ENCODE measurements at regions not wholly inside any gene's neighbourhood (a gene's known extent, or its start where the extent isn't known, plus 50 kb on each side); places are given as distances from the start of the nearest gene placed in this dataset.
"Not testable (repeated sequence)": the region's sequence is repeated elsewhere in the genome, so short reads cannot be mapped to it uniquely, and the experiment has no call there.

DNA sequence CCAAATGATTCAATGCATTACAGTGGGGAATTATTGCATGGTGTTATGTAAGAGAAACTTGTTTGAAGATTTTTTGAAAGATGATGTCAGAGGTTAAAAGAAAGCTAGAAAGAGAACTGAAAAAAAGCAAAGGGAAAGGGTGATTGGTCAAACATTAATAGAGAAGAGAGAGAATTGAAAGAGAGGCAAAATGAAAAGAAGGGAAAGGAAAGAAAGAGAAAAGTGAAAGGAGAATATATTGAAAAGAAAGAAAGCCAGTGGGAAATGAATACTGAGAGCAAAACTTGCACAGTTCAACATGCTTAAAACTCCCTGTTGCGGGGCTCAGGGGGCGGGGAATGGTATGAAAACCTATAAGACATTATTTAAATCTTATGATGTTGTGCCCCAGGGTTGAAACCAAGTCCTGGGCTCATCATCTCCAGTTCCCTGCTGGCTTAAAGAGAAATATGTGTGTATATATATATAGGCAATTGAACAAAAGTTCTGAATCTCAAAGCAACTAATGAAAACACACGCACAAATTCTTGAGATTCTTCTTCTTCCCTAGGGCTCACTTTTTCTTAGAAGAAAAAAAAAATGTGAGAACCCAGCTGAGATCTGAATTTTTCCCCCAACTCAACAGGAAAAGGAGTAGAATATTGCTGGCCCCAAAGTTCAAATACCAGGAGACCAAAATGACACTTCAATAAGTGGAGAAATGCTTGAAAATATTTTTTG is 2045.9 kb upstream of the CELF4 start:
- no peak for DNase-seq (ENCODE audit: low spot score)

DNA sequence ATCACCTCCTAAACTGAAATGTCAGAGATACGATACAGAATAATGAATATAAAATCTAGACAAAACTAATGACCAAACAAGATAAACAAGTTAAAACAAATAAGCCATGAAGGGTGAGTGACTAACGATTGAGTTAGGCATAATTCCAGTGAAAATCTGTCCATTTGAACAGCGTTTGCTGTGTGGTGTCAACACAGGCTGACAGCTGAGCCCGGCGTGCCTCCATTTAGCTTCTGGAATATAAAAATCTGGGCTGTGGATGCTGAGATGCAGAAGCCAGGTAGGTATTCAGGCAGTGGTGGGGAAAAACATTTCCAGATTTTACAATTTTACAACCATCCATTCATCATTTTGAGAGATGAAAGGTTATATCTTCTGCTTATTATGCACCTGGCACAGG is 2041.4 kb upstream of the CELF4 start:
- DNase-seq (ENCODE audit: low spot score), result peak; percentile 6

GRCh38 chr18:39604836-39605235 is 2039.2 kb upstream of the CELF4 start:
- DNase-seq (ENCODE audit: low spot score), result no peak

GRCh38 chr18:39602131-39602530 is 2036.5 kb upstream of the CELF4 start:
- no peak for DNase-seq (ENCODE audit: low spot score)

- DNase-seq (ENCODE audit: low spot score), result peak; percentile 8
Observed at GRCh38 chr18:39600894-39601293, 2035.3 kb upstream of the CELF4 start.

- no peak for DNase-seq (ENCODE audit: low spot score)
Observed at GRCh38 chr18:39599251-39599650, 2033.7 kb upstream of the CELF4 start.

DNA sequence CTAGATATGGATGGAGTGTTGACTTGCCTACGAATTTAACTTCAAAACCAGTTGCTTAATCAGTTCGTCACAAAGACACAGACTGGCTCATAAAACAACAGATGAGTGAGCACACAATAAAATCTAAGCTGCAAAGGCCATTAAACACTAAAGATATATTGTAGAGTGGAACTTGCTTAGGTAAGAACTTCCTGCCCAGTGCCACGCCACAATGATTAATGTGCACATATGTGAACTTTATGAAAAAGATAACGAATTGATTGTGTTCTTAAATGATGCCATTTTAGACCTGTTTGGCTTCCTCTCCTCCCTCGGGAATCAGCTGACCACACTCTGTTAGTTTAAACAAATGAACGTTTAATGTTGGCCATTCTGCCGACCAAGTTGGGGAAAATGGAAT is 2031.3 kb upstream of the CELF4 start:
- DNase-seq (ENCODE audit: low spot score), result no peak

DNA sequence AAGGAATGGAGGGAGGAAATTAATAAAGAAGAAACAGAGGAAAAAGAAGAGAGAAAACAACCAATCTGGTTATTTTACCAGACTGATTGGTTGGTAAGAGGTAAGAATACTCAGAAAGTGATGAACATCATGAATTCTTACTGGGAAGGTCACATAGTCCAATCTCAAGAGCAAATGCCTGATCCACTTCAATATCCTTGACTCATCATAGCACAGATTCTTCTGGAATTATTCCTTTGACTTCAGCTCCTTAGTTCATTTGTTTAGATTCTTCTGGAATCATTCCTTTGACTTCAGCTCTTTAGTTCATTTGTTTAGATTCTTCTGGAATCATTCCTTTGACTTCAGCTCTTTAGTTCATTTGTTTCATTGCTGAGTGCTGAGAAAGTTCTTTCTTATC is 2030.6 kb upstream of the CELF4 start:
- DNase-seq (ENCODE audit: low spot score), result no peak

DNA sequence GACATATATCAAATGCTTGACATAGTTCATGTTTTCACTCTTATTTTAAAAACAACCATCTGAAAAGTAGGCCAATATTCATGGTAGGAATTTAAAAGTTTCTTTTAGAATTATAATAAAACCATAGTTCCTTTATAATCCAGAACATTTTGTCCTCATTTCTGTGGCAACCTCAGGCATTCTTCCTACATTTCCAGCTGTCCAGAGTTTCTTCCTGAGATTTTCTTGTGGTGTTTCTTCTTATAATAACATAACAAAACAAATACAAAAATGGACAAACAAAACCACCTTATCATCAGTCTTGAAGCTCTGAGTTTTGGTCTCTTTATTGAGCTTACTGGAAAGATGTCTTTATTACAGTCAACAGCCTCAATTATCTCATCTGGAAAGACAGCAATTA is 2028.6 kb upstream of the CELF4 start:
- no peak for DNase-seq (ENCODE audit: low spot score)

- DNase-seq (ENCODE audit: low spot score), result no peak
Observed at GRCh38 chr18:39591649-39592048, 2026.1 kb upstream of the CELF4 start.

- DNase-seq (ENCODE audit: low spot score), result no peak
Observed at GRCh38 chr18:39589496-39589895, 2023.9 kb upstream of the CELF4 start.

DNA sequence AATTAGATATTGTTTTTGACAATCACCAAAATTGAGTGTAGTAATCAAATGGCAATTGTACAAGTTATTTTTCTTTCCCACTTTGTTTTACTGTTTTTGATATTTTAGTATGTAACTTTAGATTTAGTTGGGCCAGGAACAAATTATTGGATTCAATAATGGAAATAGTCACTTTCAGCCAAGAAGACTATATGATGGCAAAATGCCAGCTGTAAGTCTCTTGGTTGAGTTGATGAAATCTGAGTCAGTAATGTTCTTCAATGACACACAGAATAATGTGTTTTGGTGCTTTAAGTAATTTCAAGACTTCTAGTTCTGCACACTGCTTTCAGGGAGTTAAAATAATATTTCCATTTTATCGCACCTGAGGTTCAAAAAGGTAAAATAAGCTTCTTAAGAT is 2022.0 kb upstream of the CELF4 start:
- DNase-seq (ENCODE audit: low spot score), result no peak

DNA sequence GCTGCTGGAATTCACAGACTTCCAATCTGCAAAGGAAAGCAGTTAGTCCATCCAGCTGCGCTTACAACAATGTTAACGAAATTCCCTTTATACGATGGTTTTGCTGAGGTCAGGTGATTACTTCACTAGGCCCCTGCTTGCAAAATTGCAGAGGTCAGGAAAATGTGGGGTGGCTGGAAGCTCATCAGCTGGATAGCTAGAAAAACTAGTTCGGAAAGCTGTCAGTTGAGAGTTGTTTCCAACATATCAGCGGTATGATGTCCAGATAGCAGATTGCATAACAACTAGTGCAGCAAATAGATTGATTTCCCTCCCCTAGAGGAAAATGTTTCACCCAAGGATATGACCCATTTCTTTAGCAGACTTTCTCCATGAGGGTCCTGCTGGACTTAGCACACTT is 2021.1 kb upstream of the CELF4 start:
- DNase-seq (ENCODE audit: low spot score), result no peak

DNA sequence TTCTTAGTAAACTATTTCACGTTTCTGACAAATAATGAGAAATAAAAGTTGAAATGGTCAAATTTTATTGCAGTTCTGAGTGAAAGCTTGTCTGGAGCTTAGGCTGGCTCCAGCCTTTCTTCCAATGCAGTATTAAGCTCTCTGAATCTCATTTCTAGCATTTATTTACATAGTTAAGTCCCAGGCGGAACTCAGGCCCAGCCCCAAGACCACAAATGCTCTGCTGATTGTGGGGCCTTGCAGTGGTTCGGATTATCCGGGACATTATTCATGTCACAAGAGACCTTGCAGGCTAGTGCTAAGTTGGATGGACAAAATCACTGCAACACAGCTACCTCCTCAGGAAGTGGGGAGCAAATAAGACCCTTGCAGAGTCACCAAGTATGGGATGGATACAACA is 2009.3 kb upstream of the CELF4 start:
- DNase-seq (ENCODE audit: low spot score), result no peak

GRCh38 chr18:39571511-39571910 is 2005.9 kb upstream of the CELF4 start:
- no peak for DNase-seq (ENCODE audit: low spot score)

- DNase-seq (ENCODE audit: low spot score), result not testable (repeated sequence)
Observed at GRCh38 chr18:39565551-39566230, 2000.1 kb upstream of the CELF4 start.

DNA sequence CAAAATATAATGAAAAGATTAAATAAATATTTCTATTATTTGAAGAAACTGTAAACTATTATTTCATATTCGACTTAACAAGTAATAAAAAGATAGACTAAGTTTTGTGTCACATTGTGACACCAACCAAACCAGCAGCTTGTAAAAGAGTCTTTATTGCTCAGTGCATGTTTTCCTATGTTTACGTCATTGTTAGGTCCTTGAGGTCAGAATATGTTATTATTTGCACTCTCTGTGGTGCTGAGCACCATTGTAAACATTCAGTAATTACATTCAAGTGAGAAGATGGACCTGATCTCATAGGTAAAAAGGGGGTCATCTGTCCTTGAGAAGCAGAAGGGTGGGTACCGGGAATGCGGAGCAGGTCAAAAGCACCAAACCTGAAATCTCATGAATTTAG is 1999.1 kb upstream of the CELF4 start:
- DNase-seq (ENCODE audit: low spot score), result no peak

DNA sequence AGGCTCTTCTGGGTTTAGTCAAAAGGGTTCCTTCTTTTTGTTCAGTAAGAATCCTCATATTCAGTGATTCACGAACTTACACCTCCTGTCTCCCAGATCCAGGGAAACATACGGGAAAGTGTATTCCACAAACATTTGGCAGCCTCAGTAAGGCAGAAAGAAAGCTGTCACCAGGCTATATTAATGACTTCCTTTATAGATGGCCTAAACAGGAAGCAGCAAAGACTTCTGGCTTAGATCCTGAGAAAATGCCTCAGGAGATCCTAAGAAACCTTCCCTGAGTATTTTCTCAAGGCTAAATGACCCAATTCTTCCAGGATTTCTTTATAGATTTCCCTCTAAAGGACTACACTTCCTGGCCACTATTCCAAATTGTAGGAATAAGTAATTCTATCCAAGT is 1995.5 kb upstream of the CELF4 start:
- DNase-seq (ENCODE audit: low spot score), result no peak

GRCh38 chr18:39558658-39559057 is 1993.1 kb upstream of the CELF4 start:
- DNase-seq (ENCODE audit: low spot score), result no peak

DNA sequence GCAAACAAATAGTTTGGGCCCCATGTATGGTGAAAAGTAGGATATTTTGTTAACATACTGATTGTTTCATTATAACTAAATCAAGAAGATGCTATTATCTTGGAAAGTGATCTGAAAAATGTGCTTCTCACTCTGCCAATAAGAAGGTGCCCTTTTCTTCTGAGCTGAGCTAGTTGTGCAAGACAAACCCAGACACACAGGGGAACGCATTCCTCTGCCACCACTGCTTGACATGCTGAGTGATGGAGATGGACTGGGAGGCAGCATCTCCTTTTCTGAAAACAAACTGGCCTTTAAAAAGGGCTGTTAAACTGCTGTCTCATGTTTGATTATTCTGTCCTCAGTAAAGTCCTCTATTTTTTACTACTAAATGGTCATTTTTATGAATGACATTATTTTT is 1989.9 kb upstream of the CELF4 start:
- no peak for DNase-seq (ENCODE audit: low spot score)

- DNase-seq (ENCODE audit: low spot score), result no peak
Observed at GRCh38 chr18:39550701-39551100, 1985.1 kb upstream of the CELF4 start.

DNA sequence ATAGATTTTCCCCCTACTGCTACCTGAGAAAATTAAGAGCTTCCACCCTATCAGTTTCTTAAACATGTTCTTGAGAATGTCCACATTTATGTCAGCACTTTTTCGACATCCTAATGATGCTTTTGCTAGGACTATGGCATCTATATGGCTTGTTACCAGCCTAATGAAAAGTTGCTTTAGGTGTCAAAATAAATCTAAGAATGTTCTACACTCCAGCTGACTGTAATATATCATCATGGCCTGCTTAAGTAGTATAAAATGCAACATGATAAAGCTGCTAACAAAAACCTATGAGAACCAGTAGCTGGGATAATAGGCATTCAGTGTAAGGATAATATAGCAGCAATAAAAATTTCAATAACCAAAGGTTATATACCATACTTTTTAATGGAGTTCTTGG is 1983.5 kb upstream of the CELF4 start:
- no peak for DNase-seq (ENCODE audit: low spot score)

- DNase-seq (ENCODE audit: low spot score), result no peak
Observed at GRCh38 chr18:39531659-39532058, 1966.1 kb upstream of the CELF4 start.

DNA sequence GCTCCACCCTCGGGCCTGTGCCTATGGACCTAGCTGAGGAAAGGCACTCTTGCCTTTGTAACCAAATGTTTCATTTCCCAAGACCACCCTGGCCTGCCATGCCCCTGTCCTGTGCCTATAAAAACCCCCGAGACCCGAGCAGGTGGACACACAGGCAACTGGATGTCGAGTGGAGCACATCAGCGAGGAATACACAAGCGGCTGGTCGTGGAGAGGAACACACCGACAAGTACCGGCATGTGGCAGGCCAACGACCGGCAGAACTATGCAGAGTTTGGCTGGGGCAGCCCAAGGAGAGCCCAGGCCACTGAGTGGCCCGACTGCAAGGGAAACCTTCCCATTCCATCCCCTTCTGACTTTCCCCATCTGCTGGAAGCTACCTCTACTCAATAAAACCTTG is 1963.8 kb upstream of the CELF4 start:
- no peak for DNase-seq (ENCODE audit: low spot score)

Measured in Ammon's horn (tissue), 1 donor.